GM23338 (cell line): ENCODE measurements at regions not wholly inside any gene's neighbourhood (a gene's known extent, or its start where the extent isn't known, plus 50 kb on each side); places are given as distances from the start of the nearest gene placed in this dataset.

Experiments used
- ATAC-seq: fragments of 200-7000 bp; cut with Tn5 transposase; 3 replicates; pipeline ENCODE4 v1.9.1; 2020
- DNase-seq: peaks from one replicate; pipeline ENCODE4 v3.0.0-alpha.2; 2015; ENCODE audit warnings: low spot score
- H2AFZ ChIP-seq: fragments of 200-600 bp; sonication (generic); 2 replicates; pipeline ENCODE4 v1.8.0; 2016; ENCODE audit warnings: antibody characterized with exemption, mild to moderate bottlenecking, moderate library complexity
- H3F3A ChIP-seq: fragments of 200-600 bp; sonication (generic); replicated peaks from 2 replicates; pipeline ENCODE4 v1.8.0; 2017; ENCODE audit warnings: antibody characterized with exemption, mixed run types, low read depth
- H3K27ac ChIP-seq: fragments of 200-600 bp; sonication (generic); 2 replicates; pipeline ENCODE4 v1.6.1; 2016; ENCODE audit warnings: low read depth
- H3K27me3 ChIP-seq: fragments of 200-600 bp; sonication (generic); 2 replicates; pipeline ENCODE4 v1.8.0; 2016; ENCODE audit warnings: mild to moderate bottlenecking, mixed run types, moderate library complexity; ENCODE audit not compliant: insufficient read depth
- H3K36me3 ChIP-seq: fragments of 200-600 bp; sonication (generic); 2 replicates; pipeline ENCODE4 v1.8.0; 2016; ENCODE audit warnings: mild to moderate bottlenecking; ENCODE audit not compliant: insufficient read depth
- H3K4me1 ChIP-seq: fragments of 200-600 bp; sonication (generic); 2 replicates; pipeline ENCODE4 v1.8.0; 2016; ENCODE audit warnings: mild to moderate bottlenecking, moderate library complexity; ENCODE audit not compliant: insufficient read depth
- H3K4me2 ChIP-seq: fragments of 200-600 bp; sonication (generic); 2 replicates; pipeline ENCODE4 v1.7.1; 2017; ENCODE audit warnings: mixed run types
- H3K4me3 ChIP-seq: fragments of 200-600 bp; sonication (generic); 2 replicates; pipeline ENCODE4 v1.6.1; 2016; ENCODE audit warnings: mixed run types
- H3K79me2 ChIP-seq: fragments of 200-600 bp; sonication (generic); replicated peaks from 2 replicates; pipeline ENCODE4 v1.8.0; 2017; ENCODE audit warnings: mild to moderate bottlenecking; ENCODE audit not compliant: insufficient read depth
- H3K9me2 ChIP-seq: fragments of 200-600 bp; sonication (generic); 2 replicates; pipeline ENCODE4 v1.8.0; 2017; ENCODE audit not compliant: insufficient read depth
- H4K20me1 ChIP-seq: fragments of 200-600 bp; sonication (generic); replicated peaks from 2 replicates; pipeline ENCODE4 v1.8.0; 2017; ENCODE audit warnings: mild to moderate bottlenecking; ENCODE audit not compliant: insufficient read depth
- H3K27ac Mint-ChIP-seq: 2 replicates; pipeline ENCODE4 v1.8.0; 2020; ENCODE audit warnings: inconsistent platforms, mild to moderate bottlenecking, moderate library complexity, mixed read lengths
- H3K27me3 Mint-ChIP-seq: 3 replicates; pipeline ENCODE4 v1.8.0; 2022; ENCODE audit warnings: low read depth, mild to moderate bottlenecking, moderate library complexity, mixed read lengths, inconsistent platforms; ENCODE audit not compliant: insufficient read depth, poor library complexity
- H3K36me3 Mint-ChIP-seq: 3 replicates; pipeline ENCODE4 v1.8.0; 2021; ENCODE audit warnings: low read depth, mild to moderate bottlenecking, inconsistent platforms, moderate library complexity, mixed read lengths
- H3K4me1 Mint-ChIP-seq: 3 replicates; pipeline ENCODE4 v1.8.0; 2020; ENCODE audit warnings: mild to moderate bottlenecking, inconsistent platforms, mixed read lengths
- H3K4me3 Mint-ChIP-seq: 3 replicates; pipeline ENCODE4 v1.8.0; 2021; ENCODE audit warnings: moderate library complexity, mild to moderate bottlenecking, inconsistent platforms, mixed read lengths
- H3K9me3 Mint-ChIP-seq: 3 replicates; pipeline ENCODE4 v1.8.0; 2020; ENCODE audit warnings: moderate library complexity, mild to moderate bottlenecking, inconsistent platforms, mixed read lengths
- CREB1 ChIP-seq: fragments of 250-450 bp; sonication (Bioruptor Pico); IDR thresholded peaks from 2 replicates; pipeline ENCODE4 v1.5.0; 2020; ENCODE audit warnings: low read depth, mild to moderate bottlenecking, moderate library complexity
- CTCF ChIP-seq, 2 experiments: fragments of 200-600 bp in 1 of 2; sonication (generic) in 1 of 2; conservative IDR thresholded peaks; 2 replicates each; pipeline versions ENCODE4 v1.5.1 to v1.6.1; 2016 to 2017; ENCODE audit warnings: antibody characterized with exemption in 2 of 2, low read depth in 2 of 2, mild to moderate bottlenecking in 2 of 2, moderate library complexity in 1 of 2
- ETS1 ChIP-seq: IDR thresholded peaks from 2 replicates; pipeline ENCODE4 v1.6.1; 2016; ENCODE audit warnings: antibody characterized with exemption
- EZH2 ChIP-seq: fragments of 200-600 bp; sonication (generic); IDR thresholded peaks from one replicate; pipeline ENCODE4 v1.8.0; 2017; ENCODE audit warnings: antibody characterized with exemption, mild to moderate bottlenecking, low read depth; ENCODE audit not compliant: unreplicated experiment
- EZH2phosphoT487 ChIP-seq: fragments of 200-600 bp; sonication (generic); IDR thresholded peaks from one replicate; pipeline ENCODE4 v1.8.1; 2018; ENCODE audit warnings: antibody characterized with exemption; ENCODE audit not compliant: unreplicated experiment
- JUNB ChIP-seq: IDR thresholded peaks from one replicate; pipeline ENCODE4 v1.6.1; 2016; ENCODE audit warnings: antibody characterized with exemption; ENCODE audit not compliant: unreplicated experiment
- NANOG ChIP-seq: IDR thresholded peaks from 2 replicates; pipeline ENCODE4 v1.6.1; 2016; ENCODE audit warnings: antibody characterized with exemption, borderline replicate concordance
- POLR2AphosphoS5 ChIP-seq: IDR thresholded peaks from 2 replicates; pipeline ENCODE4 v1.6.1; 2016; ENCODE audit warnings: antibody characterized with exemption, low read depth
- REST ChIP-seq: IDR thresholded peaks from one replicate; pipeline ENCODE4 v1.6.1; 2018; ENCODE audit warnings: antibody characterized with exemption; ENCODE audit not compliant: unreplicated experiment
- STAT1 ChIP-seq: IDR thresholded peaks from one replicate; pipeline ENCODE4 v1.6.1; 2016; ENCODE audit warnings: antibody characterized with exemption; ENCODE audit not compliant: unreplicated experiment
- ZNF462 ChIP-seq: fragments of 250-450 bp; sonication (Bioruptor Pico); IDR thresholded peaks from 2 replicates; pipeline ENCODE4 v1.5.0; 2020; ENCODE audit warnings: mild to moderate bottlenecking, moderate library complexity

- peaks cover 9% of the 10 kb centered on the region for H3K9me2 ChIP-seq
- H3K27ac ChIP-seq, result no peak overlapping the region
- Mint-ChIP-seq H3K4me3 (no peak overlapping the region), H3K36me3 (no peaks in the 10 kb centered on the region), H3K9me3 (no peaks in the 10 kb centered on the region), H3K27ac (no peak overlapping the region), H3K27me3 (peaks cover 4% of the 10 kb centered on the region), H3K4me1 (0 out of 3 replicates have a peak, but pooled peaks cover under 1% of the 10 kb centered on the region)
- H3K4me2 ChIP-seq, result no peak overlapping the region
- H3K79me2 ChIP-seq, result no peaks in the 10 kb centered on the region
- DNase-seq (no peak), ATAC-seq (no peak)
- H2AFZ ChIP-seq, result peak overlapping the region; percentile 76; the same call in 1 of the 2 replicates
- H3K36me3 ChIP-seq, result no peaks in the 10 kb centered on the region
- no peak overlapping the region for H3K4me3 ChIP-seq
- no peaks in the 10 kb centered on the region for H4K20me1 ChIP-seq
- no peak for TF ChIP-seq EZH2phosphoT487
- no peak for TF ChIP-seq NANOG
- TF ChIP-seq CREB1 (CRISPR knock-in tag), result no peak
- TF ChIP-seq POLR2AphosphoS5, result no peak
- no peak for TF ChIP-seq JUNB
- no peak for TF ChIP-seq EZH2
- TF ChIP-seq STAT1, result no peak
- no peak for TF ChIP-seq CTCF (conservative IDR thresholded peaks at IDR 0.05; ENCODE audit: low read depth in 2 of 2)
- no peak for TF ChIP-seq ETS1
- no peak for TF ChIP-seq REST
- no peaks in the 10 kb centered on the region for H3F3A ChIP-seq
- no peaks in the 10 kb centered on the region for H3K27me3 ChIP-seq
- no peaks in the 10 kb centered on the region for H3K4me1 ChIP-seq
Measured at GRCh38 chr17:14797801-14798200, 467.3 kb downstream of the PMP22 start.

- H3K27me3 Mint-ChIP-seq, result peaks cover 4% of the 10 kb centered on the region
- no peak for DNase-seq
- no peaks in the 10 kb centered on the region for H3K4me1 ChIP-seq
- no peaks in the 10 kb centered on the region for H3K36me3 ChIP-seq
- no peak overlapping the region for H3K4me3 Mint-ChIP-seq
- peaks cover 7% of the 10 kb centered on the region for H3K9me2 ChIP-seq
- no peaks in the 10 kb centered on the region for H3K27me3 ChIP-seq
- no peak overlapping the region for H3K4me2 ChIP-seq
- no peaks in the 10 kb centered on the region for H3K36me3 Mint-ChIP-seq
- no peaks in the 10 kb centered on the region for H3K79me2 ChIP-seq
- no peak overlapping the region for H3K27ac Mint-ChIP-seq
- no peaks in the 10 kb centered on the region for H4K20me1 ChIP-seq
- no peaks in the 10 kb centered on the region for H3F3A ChIP-seq
- no peak overlapping the region for H3K4me3 ChIP-seq
- no peak overlapping the region for H3K27ac ChIP-seq
- no peaks in the 10 kb centered on the region for H3K9me3 Mint-ChIP-seq
- H2AFZ ChIP-seq, result no peak overlapping the region
- no peak for ATAC-seq
- peaks cover 6% of the 10 kb centered on the region; the same call in 1 of the 3 replicates for H3K4me1 Mint-ChIP-seq
- no peak for TF ChIP-seq ZNF462
- TF ChIP-seq CREB1 (CRISPR knock-in tag), result no peak
Measured at GRCh38 chr17:14797021-14797420, 468.1 kb downstream of the PMP22 start.
